ENCODE measurements at regions not wholly inside any gene's neighbourhood (a gene's known extent, or its start where the extent isn't known, plus 50 kb on each side); places are given as distances from the start of the nearest gene placed in this dataset.

DNA sequence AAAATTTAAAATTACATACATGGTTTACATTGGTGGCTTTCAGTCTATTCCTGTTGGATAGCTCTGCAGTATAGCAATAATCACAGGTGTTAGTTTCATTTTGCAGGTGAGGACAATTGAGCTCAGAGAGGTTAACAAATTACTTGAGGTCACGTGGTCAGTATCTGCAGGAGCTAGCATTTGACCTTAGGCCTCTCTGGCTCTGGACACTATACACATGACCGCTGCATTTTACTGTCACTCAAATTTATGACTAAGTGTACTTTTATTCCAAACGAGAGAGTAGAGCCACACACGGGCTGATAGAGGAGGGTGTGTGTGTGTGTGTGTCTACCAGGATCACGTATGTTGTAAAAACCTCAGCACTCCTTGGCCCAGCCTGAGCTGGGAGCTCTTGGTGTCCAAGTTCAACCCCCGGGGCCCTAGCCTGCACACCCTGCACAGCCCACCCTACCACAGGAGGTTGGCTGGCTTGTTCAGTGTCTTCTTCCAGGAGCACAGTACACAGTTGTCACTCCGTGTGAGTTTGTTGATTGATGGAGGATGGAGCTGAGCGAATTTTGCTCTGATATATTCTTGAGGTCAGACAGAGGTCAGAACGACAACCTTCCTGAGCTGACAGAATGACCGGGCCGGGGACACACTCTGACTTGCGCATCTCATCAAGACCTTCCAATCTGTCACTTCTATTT lies 272.7 kb downstream of the GFRA1 start:
- Histone ChIP-seq H3K9ac (replicated peaks; ENCODE audit: extremely low read depth, insufficient read depth, low read length) (no peak overlapping the region), H3K9me1 (replicated peaks; ENCODE audit: control insufficient read depth, extremely low read depth, insufficient read depth, low read length) (no peaks in the 10 kb centered on the region), H3K4me1 (ENCODE audit: control insufficient read depth, extremely low read depth, insufficient read depth, low read length) (no peaks in the 10 kb centered on the region), H3K4me3 (replicated peaks in 1 of 3; ENCODE audit: insufficient read depth in 1 of 3, low read depth in 1 of 3, low read length in 3 of 3) (no peak overlapping the region), H3K79me2 (ENCODE audit: control insufficient read depth, insufficient read depth, low read length) (no peaks in the 10 kb centered on the region), H2AFZ (ENCODE audit: low read depth, low read length) (no peak overlapping the region), H3K4me2 (ENCODE audit: insufficient read depth, low read length) (no peak overlapping the region), H3K9me3 (replicated peaks; ENCODE audit: control insufficient read depth, insufficient read depth, low read length) (no peaks in the 10 kb centered on the region), H3K27me3 (ENCODE audit: control insufficient read depth in 2 of 2, insufficient read depth in 2 of 2, low read length in 2 of 2) (no peaks in the 10 kb centered on the region), H3K36me3 (ENCODE audit: control insufficient read depth in 2 of 2, extremely low read depth in 1 of 2, insufficient read depth in 2 of 2, low read length in 2 of 2) (no peaks in the 10 kb centered on the region), H4K20me1 (replicated peaks; ENCODE audit: control insufficient read depth, extremely low read depth, insufficient read depth, low read length) (no peaks in the 10 kb centered on the region), H3K27ac (ENCODE audit: insufficient read depth, low read depth, low read length) (no peak overlapping the region)
- no TSS peak for BruUV-seq (replicated peaks)
- FAIRE-seq (no peak), DNase-seq (ENCODE audit: low read depth, low spot score) (no peak)
- dilution Hi-C loops (cut with MboI; ENCODE audit: extremely low pct_ligation_motif_present, low sequenced_read_pairs): no loop called here
- CTCF ChIA-PET: interaction anchor here (1.3 kb wide), 1 partner anchor 38 kb away, joined by 3 read pairs; no protein-coding TSS in a partner anchor
- POLR2A ChIA-PET: no interaction called here
- intact Hi-C loops (cut with micrococcal nuclease): no loop called here
- no peak for TF ChIP-seq MYC (IDR thresholded peaks at IDR 0.05; ENCODE audit: low read depth, low read length)
- TF ChIP-seq POLR2AphosphoS5 (IDR thresholded peaks at IDR 0.05; ENCODE audit: insufficient read depth, low read depth, low read length): no peak
- TF ChIP-seq GATA2 (IDR thresholded peaks at IDR 0.05; ENCODE audit: insufficient read depth, insufficient read length, low read depth, low read length): no peak
- TF ChIP-seq FOS (IDR thresholded peaks at IDR 0.05; ENCODE audit: borderline replicate concordance, insufficient read depth, low read length): no peak
- TF ChIP-seq POLR2A (IDR thresholded peaks at IDR 0.05; ENCODE audit: low read depth, low read length): no peak
- TF ChIP-seq, protein P1, sequence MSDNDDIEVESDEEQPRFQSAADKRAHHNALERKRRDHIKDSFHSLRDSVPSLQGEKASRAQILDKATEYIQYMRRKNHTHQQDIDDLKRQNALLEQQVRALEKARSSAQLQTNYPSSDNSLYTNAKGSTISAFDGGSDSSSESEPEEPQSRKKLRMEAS (IDR thresholded peaks at IDR 0.05; ENCODE audit: insufficient read depth, insufficient read length): no peak

Measured in endothelial cell of umbilical vein (primary cell).